CD4-positive, alpha-beta memory T cell (primary cell): ENCODE measurements at regions not wholly inside any gene's neighbourhood (a gene's known extent, or its start where the extent isn't known, plus 50 kb on each side); places are given as distances from the start of the nearest gene placed in this dataset.
"Not testable (repeated sequence)": the region's sequence is repeated elsewhere in the genome, so short reads cannot be mapped to it uniquely, and the experiment has no call there.

Experiments used
- CTCF ChIA-PET: fragments of 350-600 bp; sonication (Branson Sonifier 250); formaldehyde crosslinking; loops from one replicate; lab custom pipeline; 2021; ENCODE audit warnings: inconsistent platforms; ENCODE audit not compliant: partially characterized antibody; lab: Charles Lee
- POLR2A ChIA-PET: fragments of 350-600 bp; sonication (Branson Sonifier 250); formaldehyde crosslinking; loops from one replicate; lab custom pipeline; 2021; ENCODE audit not compliant: partially characterized antibody; lab: Charles Lee
- DNase-seq, 5 donors: peaks; one replicate each; pipeline versions ENCODE4 v3.0.0 to v3.0.0-alpha.2; 2020 to 2022; ENCODE audit warnings: mixed read lengths in 1 of 5
- H3K27ac ChIP-seq: one replicate; pipeline ENCODE4 v1.7.0; 2013; ENCODE audit warnings: low read depth, low read length
- H3K27me3 ChIP-seq: 2 replicates; pipeline ENCODE4 v1.7.0; 2013; ENCODE audit warnings: mild to moderate bottlenecking, low read length, moderate library complexity; ENCODE audit not compliant: insufficient read depth
- H3K36me3 ChIP-seq: 2 replicates; pipeline ENCODE4 v1.7.0; 2013; ENCODE audit warnings: mild to moderate bottlenecking, low read length, moderate library complexity; ENCODE audit not compliant: insufficient read depth
- H3K4me1 ChIP-seq: 2 replicates; pipeline ENCODE4 v1.7.0; 2013; ENCODE audit warnings: mild to moderate bottlenecking, low read length, moderate library complexity; ENCODE audit not compliant: insufficient read depth
- H3K4me3 ChIP-seq, 2 donors: one replicate each; pipeline ENCODE4 v1.7.0; 2013; ENCODE audit warnings: low read length in 2 of 2, mild to moderate bottlenecking in 1 of 2
- H3K9me3 ChIP-seq, 2 donors: one replicate each; pipeline ENCODE4 v1.7.0; 2013; ENCODE audit warnings: low read length in 2 of 2, control low read depth in 1 of 2; ENCODE audit not compliant: control insufficient read depth in 1 of 2
- H3K27ac Mint-ChIP-seq, 7 donors: one replicate each; pipeline ENCODE4 v1.8.0; 2020 to 2021; ENCODE audit warnings: mixed read lengths in 7 of 7, mild to moderate bottlenecking in 6 of 7, inconsistent platforms in 3 of 7, moderate library complexity in 3 of 7
- H3K27me3 Mint-ChIP-seq, 2 donors: one replicate each; pipeline ENCODE4 v1.8.0; 2020 to 2021; ENCODE audit warnings: mixed read lengths in 2 of 2
- H3K36me3 Mint-ChIP-seq, 2 donors: one replicate each; pipeline ENCODE4 v1.8.0; 2020 to 2021; ENCODE audit warnings: mixed read lengths in 2 of 2, inconsistent platforms in 1 of 2, mild to moderate bottlenecking in 1 of 2
- H3K4me1 Mint-ChIP-seq, 4 donors: one replicate each; pipeline ENCODE4 v1.8.0; 2020 to 2021; ENCODE audit warnings: mixed read lengths in 4 of 4, mild to moderate bottlenecking in 1 of 4
- H3K4me3 Mint-ChIP-seq, 8 donors: one replicate each; pipeline ENCODE4 v1.8.0; 2020 to 2021; ENCODE audit warnings: mixed read lengths in 8 of 8, mild to moderate bottlenecking in 7 of 8, moderate library complexity in 6 of 8, inconsistent platforms in 3 of 8
- H3K9me3 Mint-ChIP-seq, 8 donors: one replicate each; pipeline ENCODE4 v1.8.0; 2020 to 2021; ENCODE audit warnings: mixed read lengths in 8 of 8, mild to moderate bottlenecking in 5 of 8, inconsistent platforms in 3 of 8, moderate library complexity in 1 of 8
- intact Hi-C: fragments of 100-400 bp; cut with micrococcal nuclease; formaldehyde crosslinking; loops from one replicate; pipeline ENCODE4 v1.15.1; 2023

DNA sequence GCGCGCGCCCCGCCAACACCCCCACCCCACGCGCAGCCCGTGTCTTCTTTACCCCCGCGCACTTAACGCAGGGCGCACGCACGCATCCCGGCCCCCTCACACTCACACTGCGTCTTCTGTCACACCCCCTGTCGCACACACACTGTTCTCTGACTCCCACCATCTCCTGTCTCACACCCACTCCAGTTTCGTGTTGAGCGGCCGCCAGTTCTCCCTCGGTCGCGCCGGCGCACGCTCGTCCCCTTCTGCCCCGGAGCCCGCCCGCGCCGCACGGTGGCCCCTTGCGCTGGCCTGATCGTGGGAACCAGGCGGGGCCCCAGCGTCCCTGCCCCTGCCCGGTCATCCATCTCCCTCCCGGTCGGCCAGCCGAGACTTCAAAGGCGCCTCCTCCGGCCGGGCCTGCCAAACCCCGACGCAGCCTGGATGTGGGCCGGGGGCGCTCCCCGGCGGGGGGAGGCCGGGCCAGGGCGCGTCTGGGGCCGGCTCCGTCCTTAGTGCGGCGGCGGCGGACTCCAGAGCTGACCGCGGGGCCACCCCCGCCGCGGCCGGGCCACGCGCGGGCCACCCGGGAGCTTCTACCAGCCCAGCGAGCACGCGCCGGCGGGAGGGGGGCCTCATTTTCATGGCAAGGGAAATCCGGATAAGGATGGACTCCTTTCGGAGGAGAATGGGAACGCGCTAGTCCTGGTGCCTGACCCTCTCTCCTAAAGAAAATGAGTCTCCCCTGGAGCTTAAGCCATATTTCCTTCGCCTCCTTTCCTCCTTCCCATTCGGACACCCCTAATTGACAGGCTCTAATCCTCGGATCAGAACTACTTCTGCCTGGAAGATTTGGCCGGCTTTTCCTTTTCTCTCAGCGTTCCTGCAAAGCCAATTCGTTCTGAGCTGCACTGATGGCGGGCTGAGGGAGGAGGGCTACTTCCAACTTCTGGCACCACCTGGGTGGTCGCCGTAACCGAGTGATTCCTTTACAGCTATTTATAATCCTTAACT is 82.0 kb upstream of the HMGA2 start:
- Mint-ChIP-seq H3K9me3 (peaks cover 0 to 8% (median under 1%) of the 10 kb centered on the region in 8 donors), H3K36me3 (no peaks in the 10 kb centered on the region), H3K4me3 (peak overlapping the region; percentile 35 to 80 (median 75)), H3K27ac (no peak overlapping the region), H3K4me1 (peaks cover 2 to 10% (median 6%) of the 10 kb centered on the region in 4 donors), H3K27me3 (peaks cover 9 to 24% of the 10 kb centered on the region in 2 donors)
- no peak for DNase-seq
- Histone ChIP-seq H3K27ac (no peak overlapping the region), H3K4me1 (no peaks in the 10 kb centered on the region), H3K27me3 (no peaks in the 10 kb centered on the region), H3K4me3 (no peak overlapping the region), H3K36me3 (no peaks in the 10 kb centered on the region), H3K9me3 (no peaks in the 10 kb centered on the region)
- POLR2A ChIA-PET: no interaction called here
- CTCF ChIA-PET: no interaction called here
- intact Hi-C loops: no loop called here

DNA sequence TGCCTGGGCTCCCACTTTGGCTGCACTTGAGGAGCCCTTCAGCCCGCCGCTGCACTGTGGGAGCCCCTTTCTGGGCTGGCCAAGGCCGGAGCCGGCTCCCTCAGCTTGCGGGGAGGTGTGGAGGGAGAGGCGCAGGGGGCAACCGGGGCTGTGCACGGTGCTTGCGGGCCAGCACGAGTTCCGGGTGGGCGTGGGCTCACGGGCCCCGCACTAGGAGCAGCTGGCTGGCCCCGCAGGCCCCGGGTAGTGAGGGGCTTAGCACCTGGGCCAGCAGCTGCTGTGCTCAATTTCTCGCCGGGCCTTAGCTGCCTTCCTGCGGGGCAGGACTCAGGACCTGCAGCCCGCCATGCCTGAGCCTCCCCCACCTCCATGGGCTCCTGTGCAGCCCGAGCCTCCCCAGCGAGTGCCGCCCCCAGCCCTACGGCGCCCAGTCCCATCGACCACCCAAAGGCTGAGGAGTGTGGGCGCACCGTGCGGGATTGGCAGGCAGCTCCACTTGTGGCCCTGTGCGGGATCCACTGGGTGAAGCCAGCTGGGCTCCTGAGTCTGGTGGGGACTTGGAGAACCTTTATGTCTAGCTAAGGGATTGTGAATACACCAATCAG is 79.9 kb upstream of the HMGA2 start:
- H3K36me3 Mint-ChIP-seq, H3K27ac ChIP-seq, H3K36me3 ChIP-seq, H3K4me3 Mint-ChIP-seq, intact Hi-C loops, H3K27me3 ChIP-seq, H3K27ac Mint-ChIP-seq, H3K4me1 ChIP-seq, H3K4me1 Mint-ChIP-seq, H3K9me3 ChIP-seq, POLR2A ChIA-PET, H3K9me3 Mint-ChIP-seq, DNase-seq, H3K4me3 ChIP-seq: not testable (repeated sequence)
- peaks cover 9 to 21% of the 10 kb centered on the region in 2 donors for H3K27me3 Mint-ChIP-seq
- CTCF ChIA-PET: interaction anchor here (0.6 kb wide), 1 partner anchor 440 kb away, joined by 3 read pairs; no protein-coding TSS in a partner anchor

DNA sequence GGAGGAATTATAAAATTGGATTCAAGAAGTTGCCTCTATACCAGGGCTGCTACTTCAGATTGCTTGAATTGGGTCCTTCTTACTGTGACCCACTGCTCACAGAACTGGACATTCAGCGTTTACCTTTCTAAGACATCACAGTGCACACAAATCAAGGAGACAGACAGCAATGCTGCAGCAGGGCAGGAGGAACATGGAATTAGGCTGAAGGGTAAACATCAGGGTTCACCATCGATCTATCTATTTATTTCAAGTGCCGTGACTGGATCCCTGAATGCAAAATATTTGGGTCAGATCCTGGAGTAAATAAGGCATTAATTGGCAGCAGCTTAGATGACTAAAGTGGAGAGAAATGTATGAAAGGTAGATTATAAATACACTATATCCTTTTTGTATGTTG is 76.9 kb upstream of the HMGA2 start:
- Mint-ChIP-seq H3K27me3 (peaks cover 7 to 13% of the 10 kb centered on the region in 2 donors), H3K4me1 (peaks cover 0 to 1% (median 0%) of the 10 kb centered on the region in 4 donors), H3K9me3 (peaks cover 0 to 5% (median 2%) of the 10 kb centered on the region in 8 donors), H3K4me3 (no peak overlapping the region), H3K36me3 (no peaks in the 10 kb centered on the region), H3K27ac (no peak overlapping the region)
- intact Hi-C loops: no loop called here
- Histone ChIP-seq H3K9me3 (no peaks in the 10 kb centered on the region), H3K27me3 (no peaks in the 10 kb centered on the region), H3K4me1 (no peaks in the 10 kb centered on the region), H3K4me3 (no peak overlapping the region), H3K27ac (no peak overlapping the region), H3K36me3 (no peaks in the 10 kb centered on the region)
- DNase-seq: no peak
- CTCF ChIA-PET: no interaction called here
- POLR2A ChIA-PET: no interaction called here

DNA sequence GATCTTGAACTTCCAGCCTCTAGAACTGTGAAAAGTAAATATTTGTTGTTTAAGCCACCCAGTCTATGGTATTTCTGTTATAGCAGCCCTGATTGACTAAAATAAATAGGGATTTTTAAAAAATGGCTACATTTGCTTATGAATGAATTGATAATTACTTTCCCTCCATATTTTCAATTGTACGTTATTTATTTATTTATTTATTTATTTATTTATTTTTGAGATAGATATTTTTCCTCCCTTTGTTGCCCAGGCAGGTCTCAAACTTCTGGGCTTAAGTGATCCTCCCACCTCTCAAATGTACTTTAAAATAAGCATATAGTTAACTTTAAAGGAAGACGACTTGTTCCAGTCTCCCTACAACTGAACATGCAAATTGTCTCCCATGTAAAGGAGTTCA is 76.0 kb upstream of the HMGA2 start:
- no peak overlapping the region for H3K27ac ChIP-seq
- no peaks in the 10 kb centered on the region for H3K27me3 ChIP-seq
- DNase-seq: no peak
- intact Hi-C loops: no loop called here
- CTCF ChIA-PET: no interaction called here
- H3K36me3 ChIP-seq: no peaks in the 10 kb centered on the region
- H3K9me3 ChIP-seq: no peaks in the 10 kb centered on the region
- no peak overlapping the region for H3K4me3 ChIP-seq
- no peaks in the 10 kb centered on the region for H3K36me3 Mint-ChIP-seq
- H3K27ac Mint-ChIP-seq: no peak overlapping the region
- H3K9me3 Mint-ChIP-seq: peaks cover 0 to 5% (median 2%) of the 10 kb centered on the region in 8 donors
- H3K4me3 Mint-ChIP-seq: no peak overlapping the region
- H3K4me1 ChIP-seq: no peaks in the 10 kb centered on the region
- no peaks in the 10 kb centered on the region for H3K4me1 Mint-ChIP-seq
- H3K27me3 Mint-ChIP-seq: peaks cover 5 to 7% of the 10 kb centered on the region in 2 donors
- POLR2A ChIA-PET: no interaction called here

DNA sequence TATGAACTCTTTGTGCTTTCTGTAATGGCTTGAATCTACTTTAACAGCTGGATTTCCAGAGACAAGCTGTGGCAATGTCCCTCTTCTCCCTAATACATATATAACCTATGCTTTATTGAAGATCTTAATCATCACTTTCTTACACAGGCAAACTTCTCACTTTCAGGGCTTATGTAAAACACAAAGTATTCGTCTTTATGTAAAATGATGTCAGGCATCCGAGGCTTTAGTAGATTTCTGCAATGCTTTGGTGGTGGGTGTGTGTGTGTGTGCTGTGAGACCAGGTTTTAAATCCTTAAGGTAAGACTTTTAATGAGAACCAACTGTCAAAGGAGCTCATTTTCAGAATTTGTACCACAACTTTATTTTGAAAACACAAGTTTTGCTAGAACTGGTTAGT is 70.0 kb upstream of the HMGA2 start:
- Histone ChIP-seq H3K9me3 (no peaks in the 10 kb centered on the region), H3K4me3 (no peak overlapping the region), H3K27ac (no peak overlapping the region), H3K4me1 (no peaks in the 10 kb centered on the region), H3K36me3 (no peaks in the 10 kb centered on the region), H3K27me3 (no peaks in the 10 kb centered on the region)
- POLR2A ChIA-PET: no interaction called here
- Mint-ChIP-seq H3K4me1 (no peaks in the 10 kb centered on the region), H3K9me3 (peaks cover 0 to 3% (median under 1%) of the 10 kb centered on the region in 8 donors), H3K4me3 (no peak overlapping the region), H3K27me3 (peaks cover 0 to 1% of the 10 kb centered on the region in 2 donors), H3K27ac (no peak overlapping the region), H3K36me3 (no peaks in the 10 kb centered on the region)
- CTCF ChIA-PET: no interaction called here
- DNase-seq: no peak
- intact Hi-C loops: no loop called here

DNA sequence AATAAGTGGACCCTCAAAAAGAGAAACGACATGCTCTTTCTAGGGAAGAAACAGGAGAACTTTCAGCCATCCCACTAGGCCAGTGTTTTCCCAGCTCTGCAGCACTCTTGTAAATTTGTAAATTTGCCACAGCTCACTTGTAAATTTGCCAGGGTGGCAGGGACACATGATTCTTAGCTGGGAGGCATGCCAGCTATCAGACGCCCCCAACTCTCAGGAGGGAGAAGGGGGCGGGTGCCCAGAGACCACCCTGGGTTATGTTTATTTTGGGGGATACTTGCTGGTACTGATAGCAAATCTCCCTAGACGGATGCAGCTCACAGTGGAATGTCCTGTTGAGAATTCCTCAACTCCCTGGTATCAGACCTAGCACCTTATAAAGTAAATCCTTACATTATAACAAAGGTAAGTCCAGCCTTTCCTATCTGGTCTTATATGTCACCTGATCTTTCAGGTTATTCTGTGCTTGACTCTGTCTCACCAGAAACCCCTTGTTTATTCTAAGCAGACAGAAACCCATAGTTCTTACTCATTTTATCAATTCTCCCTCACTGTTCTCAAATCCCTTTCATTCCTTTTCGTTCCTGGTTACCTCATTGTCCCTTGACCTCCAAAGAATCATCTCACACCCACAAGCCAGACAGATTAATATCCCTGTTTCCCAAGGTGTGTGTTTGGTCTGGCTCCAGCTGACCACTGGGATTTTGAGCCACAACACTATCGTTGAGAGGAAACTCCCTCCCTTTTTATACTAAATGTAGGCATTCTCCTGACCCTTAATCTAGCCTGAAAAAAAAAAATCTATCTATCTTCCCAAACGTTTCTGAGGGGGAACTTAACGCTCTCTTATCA is 69.3 kb upstream of the HMGA2 start:
- peaks cover 0 to 1% of the 10 kb centered on the region in 2 donors for H3K27me3 Mint-ChIP-seq
- Histone ChIP-seq H3K27me3 (no peaks in the 10 kb centered on the region), H3K4me1 (no peaks in the 10 kb centered on the region), H3K9me3 (no peaks in the 10 kb centered on the region), H3K4me3 (no peak overlapping the region), H3K27ac (no peak overlapping the region), H3K36me3 (no peaks in the 10 kb centered on the region)
- H3K36me3 Mint-ChIP-seq: no peaks in the 10 kb centered on the region
- no peaks in the 10 kb centered on the region for H3K4me1 Mint-ChIP-seq
- DNase-seq: no peak
- intact Hi-C loops: no loop called here
- peaks cover 0 to 2% (median 0%) of the 10 kb centered on the region in 8 donors for H3K9me3 Mint-ChIP-seq
- ChIA-PET POLR2A (no interaction called here), CTCF (interaction anchor here (0.5 kb wide), 1 partner anchor 130 kb away, joined by 3 read pairs; no protein-coding TSS in a partner anchor)
- H3K4me3 Mint-ChIP-seq: no peak overlapping the region
- H3K27ac Mint-ChIP-seq: no peak overlapping the region

DNA sequence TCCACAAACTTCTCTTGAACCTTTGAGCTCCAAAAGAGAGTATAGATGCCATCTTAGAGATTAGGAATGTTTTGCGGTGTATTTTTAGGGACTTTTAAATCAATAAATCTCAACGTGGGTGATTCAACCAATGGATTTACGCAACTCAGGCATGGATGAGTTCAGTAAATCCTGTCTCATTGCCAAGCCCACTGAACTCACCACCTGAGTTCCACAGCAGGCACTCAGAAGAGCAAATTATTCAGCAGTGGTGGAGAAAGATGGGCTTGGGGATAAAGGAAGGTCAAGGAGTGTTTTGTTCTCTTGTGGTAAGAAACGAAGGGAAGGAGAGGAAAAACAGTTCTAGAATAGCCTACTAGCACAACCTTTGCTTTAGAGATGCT is 68.7 kb upstream of the HMGA2 start:
- POLR2A ChIA-PET: no interaction called here

More for the DNA sequence above, 68.7 kb upstream of the HMGA2 start:
- H3K4me3 ChIP-seq: no peak overlapping the region
- no peak overlapping the region for H3K27ac ChIP-seq
- no peaks in the 10 kb centered on the region for H3K4me1 ChIP-seq
- intact Hi-C loops: no loop called here
- DNase-seq: no peak
- Mint-ChIP-seq H3K9me3 (peaks cover 0 to 2% (median 0%) of the 10 kb centered on the region in 8 donors), H3K27me3 (peaks cover 0 to 1% of the 10 kb centered on the region in 2 donors), H3K27ac (no peak overlapping the region), H3K36me3 (no peaks in the 10 kb centered on the region), H3K4me1 (no peaks in the 10 kb centered on the region), H3K4me3 (no peak overlapping the region)
- no peaks in the 10 kb centered on the region for H3K36me3 ChIP-seq
- H3K9me3 ChIP-seq: no peaks in the 10 kb centered on the region
- CTCF ChIA-PET: interaction anchor here (0.5 kb wide), 1 partner anchor 130 kb away, joined by 3 read pairs; no protein-coding TSS in a partner anchor
- no peaks in the 10 kb centered on the region for H3K27me3 ChIP-seq
